GM18861 (cell line): ENCODE measurements at regions not wholly inside any gene's neighbourhood (a gene's known extent, or its start where the extent isn't known, plus 50 kb on each side); places are given as distances from the start of the nearest gene placed in this dataset.
"Not testable (repeated sequence)": the region's sequence is repeated elsewhere in the genome, so short reads cannot be mapped to it uniquely, and the experiment has no call there.

ENCODE experiments used
- ATAC-seq: cut with Tn5 transposase; IDR thresholded peaks from one replicate; pipeline ENCODE4 v1.9.1; 2021; ENCODE audit not compliant: unreplicated experiment

DNA sequence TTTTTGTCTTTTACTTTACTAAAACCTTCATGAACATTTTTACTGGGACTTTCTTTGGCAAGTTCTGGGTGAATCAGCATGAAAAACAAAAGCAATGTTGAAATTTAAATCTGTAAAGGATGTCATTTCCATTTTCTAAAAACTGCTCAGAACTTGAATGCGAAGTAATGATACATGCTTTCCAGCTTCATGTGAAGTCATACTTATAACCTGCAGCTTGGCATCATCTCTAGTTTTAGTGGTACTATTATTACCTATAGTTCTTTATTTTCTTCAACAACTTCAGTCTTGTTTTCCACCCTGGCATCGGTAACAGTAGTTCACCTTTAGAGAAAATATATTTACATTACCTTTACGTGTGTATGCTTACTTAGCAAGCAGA is 421.4 kb upstream of the DIPK2B start:
- ATAC-seq, result no peak

DNA sequence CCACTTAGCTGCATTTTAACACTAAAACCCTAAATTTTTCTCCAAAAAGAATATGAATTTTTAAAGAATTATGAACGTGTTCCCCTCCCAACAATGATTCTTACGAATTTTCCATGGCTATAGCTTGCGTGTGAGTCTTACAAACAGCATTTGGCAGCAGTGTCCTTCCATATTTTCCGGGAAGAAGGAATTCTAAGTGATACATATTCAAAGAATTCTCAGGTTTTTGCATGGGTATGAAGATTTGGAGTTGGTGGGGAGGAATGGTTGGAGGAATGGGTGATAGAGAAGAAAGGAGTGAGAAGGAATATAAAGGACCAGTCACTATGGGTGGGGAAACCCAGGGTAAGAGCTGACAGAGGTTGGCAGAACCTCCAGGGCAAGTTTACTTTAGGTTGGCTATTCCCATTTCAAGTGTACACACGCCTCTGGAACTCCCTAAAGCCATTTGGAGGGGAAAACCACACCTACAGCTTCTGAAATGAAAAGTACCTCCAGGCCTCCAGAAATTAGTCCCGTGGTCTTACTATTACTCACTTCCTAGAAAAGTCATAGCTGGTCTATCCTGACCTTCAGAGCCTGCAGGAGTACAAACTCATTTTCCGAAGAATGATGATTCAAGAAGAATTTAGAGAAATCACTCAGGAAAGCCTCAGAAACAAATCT is 420.8 kb upstream of the DIPK2B start:
- ATAC-seq, result no peak

DNA sequence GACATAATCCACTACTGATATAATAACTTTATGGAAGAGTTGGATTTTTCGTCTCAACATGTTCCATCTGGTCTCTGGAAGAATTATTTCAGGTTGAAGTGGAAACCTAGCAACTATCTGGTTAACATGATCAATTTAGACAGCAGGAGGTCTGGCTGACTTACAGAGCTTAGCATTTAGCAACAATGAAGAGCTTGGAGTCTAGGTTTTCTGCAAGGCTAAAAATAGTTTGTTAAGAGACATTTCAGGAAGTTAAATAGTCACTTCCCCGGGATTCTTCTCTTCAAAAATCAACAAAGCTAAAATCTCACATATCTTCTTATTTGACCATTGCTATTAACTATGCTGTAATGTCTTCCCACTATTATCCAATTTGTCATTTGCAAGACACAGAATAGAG is 418.6 kb upstream of the DIPK2B start:
- ATAC-seq, result no peak

DNA sequence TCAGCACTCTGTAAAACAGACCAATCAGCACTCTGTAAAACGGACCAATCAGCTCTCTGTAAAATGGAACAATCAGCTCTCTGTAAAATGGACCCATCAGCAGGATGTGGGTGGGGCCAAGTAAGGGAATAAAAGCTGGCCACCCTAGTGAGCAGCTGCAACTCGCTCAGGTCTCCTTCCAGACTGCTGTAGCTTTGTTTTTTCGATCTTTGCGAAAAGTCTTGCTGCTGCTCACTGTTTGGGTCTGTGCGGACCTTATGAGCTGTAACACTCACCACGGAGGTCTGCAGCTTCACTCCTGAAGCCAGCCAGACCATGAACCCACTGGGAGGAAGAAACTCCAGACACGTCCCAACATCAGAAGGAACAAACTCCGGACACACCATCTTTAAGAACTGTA is 414.9 kb upstream of the DIPK2B start:
- ATAC-seq, result not testable (repeated sequence)

DNA sequence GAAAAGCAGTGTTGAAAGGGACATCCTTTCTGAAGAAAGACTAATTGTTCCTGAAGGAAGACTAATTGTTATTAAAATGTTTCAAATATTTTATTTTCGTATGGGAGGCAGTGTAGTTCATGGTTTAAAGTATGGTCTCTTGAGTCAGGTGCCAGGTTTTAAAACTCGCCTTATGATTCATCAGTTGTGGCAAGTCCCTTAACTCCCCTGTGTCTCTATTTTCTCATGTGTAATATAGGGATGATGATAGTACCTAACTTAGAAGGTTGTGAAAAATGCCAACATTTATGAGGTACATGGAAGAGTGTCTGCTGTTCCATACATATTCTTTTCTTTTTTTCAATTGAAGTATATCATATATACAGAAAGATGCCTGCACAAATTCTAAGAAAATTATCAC is 414.2 kb upstream of the DIPK2B start:
- no peak for ATAC-seq

DNA sequence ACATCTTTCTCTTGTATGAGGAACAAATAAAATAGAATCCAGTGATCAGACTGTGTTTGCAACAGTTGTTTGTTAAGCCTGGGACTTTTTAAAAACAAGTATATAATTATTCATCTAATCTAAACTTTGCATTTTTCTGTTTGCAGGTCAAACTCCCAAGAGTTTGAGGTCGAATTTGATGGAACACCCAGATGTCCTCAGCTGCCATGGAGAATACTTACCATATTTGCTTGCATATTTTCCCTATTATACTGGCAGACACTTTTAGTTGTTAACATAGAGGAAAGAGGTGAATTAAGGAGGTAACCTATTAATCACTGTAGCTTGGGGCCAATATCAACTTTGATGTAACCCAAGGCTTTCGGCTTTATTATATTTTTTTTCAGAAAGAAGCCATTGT is 401.5 kb upstream of the DIPK2B start:
- no peak for ATAC-seq

DNA sequence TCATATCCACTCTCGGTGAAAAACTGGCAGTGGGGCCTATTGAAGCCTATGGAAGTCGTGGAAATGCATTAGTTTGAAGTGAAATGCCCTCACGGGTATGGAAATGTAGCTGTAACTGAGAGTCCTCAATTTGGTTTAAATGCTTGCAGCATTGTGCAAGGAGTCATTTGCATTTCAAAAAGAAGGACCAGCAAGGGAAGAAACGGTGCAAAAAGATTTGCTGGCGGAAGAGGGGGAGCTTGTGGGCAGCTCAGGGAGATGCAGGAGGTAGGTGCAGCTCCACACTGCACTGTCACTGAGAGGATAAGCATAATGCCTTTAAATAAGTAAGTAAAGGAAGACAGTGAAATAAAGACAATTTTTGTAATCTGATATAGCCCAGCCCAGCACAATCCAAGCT is 400.4 kb upstream of the DIPK2B start:
- no peak for ATAC-seq

DNA sequence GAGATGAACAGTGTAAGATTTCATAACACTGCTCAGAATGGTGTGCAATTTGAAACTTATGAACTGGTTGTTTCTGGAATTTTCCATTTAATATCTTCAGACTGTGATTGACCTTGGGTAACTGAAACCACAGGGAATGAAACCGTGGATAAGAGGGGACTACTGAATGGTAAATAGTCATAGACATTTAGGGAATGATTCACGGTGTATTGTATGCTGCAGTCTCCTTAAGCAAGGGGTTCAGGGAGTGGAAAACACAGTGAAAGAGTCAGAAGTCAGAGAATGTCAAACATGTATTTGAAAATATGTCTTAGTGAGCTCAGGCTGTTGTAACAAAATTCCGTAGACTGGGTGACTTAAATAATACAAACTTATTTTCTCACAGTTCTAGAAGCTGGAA is 398.2 kb upstream of the DIPK2B start:
- no peak for ATAC-seq

DNA sequence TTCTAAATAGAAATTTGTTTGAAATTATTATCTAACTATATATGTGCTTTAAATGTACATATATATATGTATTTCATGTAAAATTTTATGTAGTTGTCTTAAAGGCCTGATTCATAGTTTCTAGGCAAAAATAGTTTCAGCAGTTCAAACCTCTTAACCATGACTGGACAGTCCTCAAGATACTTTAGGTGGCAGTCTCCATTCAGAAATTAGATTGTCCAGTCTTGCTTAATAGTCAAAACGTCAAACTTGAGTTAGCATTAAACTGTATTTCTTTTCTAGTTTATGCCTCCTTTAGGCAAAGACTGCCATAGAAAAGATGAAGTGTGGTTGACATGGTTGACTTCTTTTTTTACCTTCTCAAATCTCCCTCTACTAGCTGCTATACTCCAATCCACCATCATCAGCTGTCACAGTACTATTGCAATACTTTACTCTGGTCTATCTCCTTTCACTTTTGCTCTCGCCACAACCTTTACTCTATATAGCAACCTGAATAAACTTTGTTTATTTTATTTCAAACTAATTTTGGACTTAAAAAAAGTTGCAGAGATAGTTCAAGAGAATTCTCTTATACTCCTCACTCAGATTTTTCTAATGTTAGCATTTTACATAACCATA is 395.6 kb upstream of the DIPK2B start:
- ATAC-seq, result no peak

DNA sequence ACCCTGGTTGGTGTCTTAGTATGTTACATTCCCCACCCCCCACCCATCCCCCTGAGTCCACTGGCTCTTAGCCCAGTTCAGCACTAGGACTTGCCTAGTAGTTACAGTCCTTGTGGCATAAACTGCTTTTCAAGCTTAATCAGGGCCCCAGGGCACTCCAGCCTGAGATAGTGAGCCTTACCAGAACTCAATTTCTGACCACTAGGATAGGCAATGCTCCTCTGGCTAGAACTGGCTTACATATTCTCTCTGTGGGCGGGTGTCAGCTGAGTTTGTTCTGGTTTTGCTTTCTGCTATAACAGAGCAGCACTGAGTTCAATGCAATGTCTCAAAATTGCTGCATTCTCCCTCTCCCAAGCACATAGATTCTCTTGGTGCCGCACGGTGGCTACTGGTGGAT is 391.4 kb upstream of the DIPK2B start:
- ATAC-seq, result no peak

DNA sequence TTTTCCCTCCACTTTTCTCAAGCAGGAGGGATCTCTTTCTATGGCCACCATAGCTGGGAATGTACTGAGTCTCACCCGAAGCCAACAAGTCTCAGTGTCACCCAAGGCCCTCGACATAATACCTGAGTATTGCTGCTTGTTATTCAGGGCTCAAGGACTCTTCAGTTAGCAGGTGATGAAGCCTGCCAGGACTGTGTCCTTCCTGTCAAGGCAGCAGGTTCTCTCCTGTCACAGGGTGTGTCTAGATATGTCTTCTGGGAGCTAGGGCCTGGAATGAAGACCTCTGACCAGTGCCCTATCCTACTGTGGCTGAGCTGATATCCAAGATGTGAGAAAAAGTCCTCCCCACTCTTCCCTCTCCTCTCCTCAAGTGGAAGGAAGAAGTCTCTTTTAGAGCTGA is 391.0 kb upstream of the DIPK2B start:
- ATAC-seq, result no peak

DNA sequence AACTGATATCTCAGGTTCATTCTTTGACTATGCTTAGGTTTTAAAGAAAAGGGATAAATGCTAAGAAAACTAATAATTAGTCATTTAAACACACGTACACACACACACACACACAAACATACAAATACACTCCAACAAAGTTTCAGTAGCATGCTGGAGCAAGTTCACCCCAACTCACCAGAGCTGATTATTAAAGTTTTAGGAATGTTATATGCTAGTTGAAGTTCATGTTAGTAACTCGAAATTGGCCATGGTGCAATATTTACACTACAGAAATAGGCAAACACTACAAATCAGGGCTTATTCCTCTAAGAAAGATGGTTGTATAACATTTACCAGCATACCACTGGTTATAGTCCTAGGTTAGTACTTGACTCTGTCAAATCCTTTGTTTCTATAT is 384.0 kb upstream of the DIPK2B start:
- no peak for ATAC-seq

DNA sequence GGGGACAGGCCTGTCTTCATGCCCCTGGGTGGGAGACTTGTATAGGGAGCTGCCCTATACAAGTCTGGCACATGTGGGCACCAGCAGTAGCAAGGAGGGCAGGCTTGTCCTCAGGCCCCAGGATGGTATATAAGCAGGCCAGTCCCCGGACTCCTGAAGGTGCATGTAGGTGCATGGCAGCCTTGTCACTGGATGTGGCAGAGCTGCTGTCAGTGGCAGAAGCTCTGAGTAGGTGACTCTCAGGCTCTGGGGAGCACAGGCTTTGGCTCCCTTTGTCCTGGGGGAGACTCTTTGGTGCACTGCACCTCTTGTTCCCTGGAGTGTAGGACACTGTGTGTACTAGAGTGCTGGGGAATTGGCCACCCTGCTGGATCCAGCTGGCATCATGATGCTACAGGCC is 376.7 kb upstream of the DIPK2B start:
- no peak for ATAC-seq

DNA sequence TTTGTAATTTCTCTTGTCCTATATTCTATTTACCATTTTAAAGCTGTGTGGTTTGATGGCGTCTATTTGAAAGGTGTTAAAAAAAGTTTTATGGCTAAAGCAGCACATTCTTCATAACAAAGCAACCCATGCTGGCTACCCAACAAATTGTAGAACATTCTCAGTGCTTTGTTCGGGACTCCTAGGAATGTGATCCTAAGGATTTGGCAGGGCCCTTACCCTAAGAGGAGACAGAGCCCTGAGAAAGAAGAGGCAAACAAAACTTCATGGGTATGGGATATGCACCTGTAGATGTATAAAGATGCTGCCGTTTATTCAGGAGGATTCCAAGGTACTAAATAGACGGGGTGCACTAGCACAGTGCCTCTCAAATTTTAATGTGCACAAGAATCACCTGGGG is 370.8 kb upstream of the DIPK2B start:
- ATAC-seq, result no peak

DNA sequence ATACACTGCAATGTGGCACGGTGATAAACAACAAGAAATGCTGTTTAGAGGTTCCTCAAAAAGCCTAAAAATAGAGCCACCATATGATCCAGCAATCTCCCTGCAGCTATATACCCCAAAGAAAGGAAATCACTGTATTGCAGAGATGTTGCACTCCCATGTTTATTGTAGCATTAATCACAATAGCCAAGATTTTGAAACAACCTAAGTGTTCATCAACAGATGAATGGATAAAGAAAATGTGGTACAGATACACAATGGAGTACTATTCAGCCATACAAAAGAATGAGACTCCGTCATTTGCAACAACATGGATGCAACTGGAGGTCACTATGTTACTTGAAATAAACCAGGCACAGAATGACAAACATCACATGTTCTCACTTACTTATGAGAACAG is 365.8 kb upstream of the DIPK2B start:
- no peak for ATAC-seq

DNA sequence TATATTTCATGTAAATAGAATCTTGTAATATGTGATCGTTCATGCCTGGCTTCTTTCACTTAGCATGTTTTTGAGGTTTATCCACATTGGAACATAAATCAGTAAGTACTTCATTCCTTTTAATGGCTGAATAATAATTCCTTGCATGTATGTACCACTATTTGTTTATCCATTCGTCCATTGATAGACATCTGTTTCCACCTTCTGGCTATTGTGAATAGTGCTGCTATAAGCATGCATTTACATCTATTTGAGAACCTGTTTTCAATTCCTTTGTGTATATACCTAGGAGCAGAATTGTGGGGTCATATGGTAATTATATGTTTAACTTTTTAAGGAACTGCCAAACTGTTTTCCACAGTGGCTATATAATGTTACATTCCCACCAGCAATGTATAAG is 356.7 kb upstream of the DIPK2B start:
- ATAC-seq, result no peak

DNA sequence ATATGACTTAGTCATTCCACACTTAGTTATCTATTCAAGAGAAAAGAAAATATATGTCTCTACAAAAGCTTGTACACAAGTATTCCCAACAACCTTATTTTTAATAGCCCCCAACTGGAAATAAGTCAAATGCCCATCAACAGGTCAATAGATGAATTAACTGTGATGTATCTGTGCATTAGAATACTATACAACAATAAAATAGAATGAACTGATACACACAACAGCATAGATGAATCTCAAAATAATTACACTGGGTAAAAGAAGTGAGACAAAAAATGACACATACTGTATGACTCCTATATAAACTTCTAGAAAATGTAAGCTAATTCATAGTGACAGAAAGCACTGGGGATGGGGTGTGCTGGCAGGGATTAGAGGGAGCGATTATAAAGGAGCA is 354.1 kb upstream of the DIPK2B start:
- ATAC-seq, result no peak

DNA sequence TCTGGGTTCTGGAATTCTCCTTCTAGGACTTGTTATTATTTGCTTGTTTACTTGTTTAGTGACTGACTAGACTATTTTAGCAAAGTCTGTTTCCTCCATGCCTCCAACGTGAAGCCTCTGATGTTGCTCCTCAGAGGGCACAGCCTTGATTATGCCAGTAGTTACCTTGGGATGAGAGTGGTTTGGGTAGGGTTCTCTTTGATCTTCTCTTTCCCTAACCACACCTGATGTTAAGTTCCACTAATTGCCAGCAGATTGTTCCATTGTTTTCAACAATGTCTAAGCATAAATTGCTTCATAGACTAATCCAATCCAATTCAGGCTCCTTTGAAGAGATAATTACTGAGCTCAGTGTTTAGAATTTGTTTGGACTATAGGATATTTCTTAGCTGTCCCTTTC is 352.7 kb upstream of the DIPK2B start:
- ATAC-seq, result no peak

DNA sequence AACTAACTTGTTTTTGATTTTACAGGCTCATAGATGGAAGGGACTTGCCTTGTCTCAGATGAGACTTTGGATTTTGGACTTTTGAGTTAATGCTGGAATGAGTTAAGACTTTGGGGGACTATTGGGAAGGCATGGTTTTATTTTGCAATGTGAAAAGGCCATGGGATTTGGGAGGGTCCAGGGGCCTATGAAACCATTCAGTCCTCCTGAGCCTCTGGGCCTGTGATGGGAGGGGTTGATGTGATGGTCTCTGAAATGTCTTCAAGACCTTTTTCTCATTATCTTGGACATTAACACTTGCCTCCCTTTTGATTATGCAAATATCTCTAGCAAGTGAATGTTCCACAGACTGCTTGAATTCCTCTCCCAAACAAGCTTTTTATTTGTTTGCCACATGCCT is 346.0 kb upstream of the DIPK2B start:
- ATAC-seq, result not testable (repeated sequence)

DNA sequence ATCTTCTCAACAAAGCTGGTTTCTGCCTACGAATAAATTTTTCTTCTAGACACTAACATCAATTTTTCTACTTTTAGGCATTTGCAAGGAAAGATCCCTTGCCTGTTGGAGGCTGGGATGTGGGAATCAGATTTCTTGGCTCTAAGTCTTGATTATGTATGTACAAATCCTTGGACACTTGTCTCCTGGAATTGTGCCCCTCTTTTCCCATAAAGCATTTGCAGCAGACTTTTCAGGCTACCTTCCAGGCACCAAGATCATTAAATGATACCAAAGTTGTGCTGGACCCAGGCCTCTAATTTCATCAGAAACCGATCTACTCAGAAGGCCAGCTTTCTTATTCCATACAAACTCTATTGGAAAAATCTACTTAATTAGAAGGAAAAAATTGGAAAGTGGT is 339.5 kb upstream of the DIPK2B start:
- ATAC-seq, result no peak

DNA sequence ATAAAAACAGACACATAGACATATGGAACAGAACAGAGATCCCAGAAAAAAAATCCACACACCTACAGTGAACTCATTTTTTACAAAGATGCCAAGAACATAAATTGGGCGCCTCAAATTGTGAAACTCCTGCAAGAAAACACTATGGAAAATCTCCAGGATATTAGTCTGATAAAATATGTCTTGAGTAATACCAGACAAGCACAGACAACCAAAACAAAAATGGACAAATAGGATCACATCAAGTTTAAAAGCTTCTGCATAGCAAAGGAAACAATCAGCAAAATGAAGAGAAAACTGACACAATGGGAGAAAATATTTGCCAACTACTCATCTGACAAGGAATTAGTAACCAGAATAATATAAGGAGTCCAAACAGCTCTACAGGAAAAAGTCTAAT is 337.3 kb upstream of the DIPK2B start:
- ATAC-seq, result no peak

DNA sequence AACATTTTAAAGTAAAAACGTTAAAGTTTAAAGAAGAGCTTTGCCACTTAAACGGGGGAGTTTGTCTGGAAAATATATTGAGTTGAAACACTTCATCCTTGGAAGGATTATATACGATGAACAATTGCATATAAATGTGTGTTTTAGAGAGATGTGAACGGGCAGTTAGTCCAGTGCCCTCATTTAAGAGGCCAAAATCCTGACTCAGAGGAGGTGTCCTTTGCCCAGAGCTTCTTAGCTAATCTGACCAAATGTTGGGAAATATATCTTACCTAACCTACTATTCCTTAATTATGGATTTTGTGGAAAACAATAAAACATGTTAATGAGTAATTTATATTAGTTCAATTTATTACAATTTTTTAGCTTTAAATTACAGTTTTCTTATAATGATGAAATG is 327.2 kb upstream of the DIPK2B start:
- no peak for ATAC-seq

DNA sequence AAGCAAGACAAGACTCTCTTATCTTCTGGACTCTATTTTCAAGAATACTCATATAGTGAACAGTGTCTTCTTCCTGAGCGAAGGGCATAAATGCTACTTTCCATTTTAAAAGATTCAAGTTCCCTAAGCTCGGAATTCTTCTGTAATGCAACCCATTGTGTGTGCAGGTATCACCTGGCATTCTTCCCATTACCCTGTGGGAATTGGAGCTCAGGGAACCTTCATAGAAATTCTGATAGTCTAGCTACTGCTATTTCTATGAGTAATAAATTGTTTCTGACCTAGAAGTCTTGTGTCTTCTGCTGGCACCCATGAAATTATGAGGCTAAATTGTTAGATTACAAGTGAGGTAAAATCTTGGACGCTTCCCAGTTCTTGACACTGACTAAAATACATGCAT is 324.1 kb upstream of the DIPK2B start:
- no peak for ATAC-seq
